ENCODE measurements at regions not wholly inside any gene's neighbourhood (a gene's known extent, or its start where the extent isn't known, plus 50 kb on each side); places are given as distances from the start of the nearest gene placed in this dataset.
A peak's percentile ranks its signal among the peaks of the same experiment; 100 is the strongest.

DNA sequence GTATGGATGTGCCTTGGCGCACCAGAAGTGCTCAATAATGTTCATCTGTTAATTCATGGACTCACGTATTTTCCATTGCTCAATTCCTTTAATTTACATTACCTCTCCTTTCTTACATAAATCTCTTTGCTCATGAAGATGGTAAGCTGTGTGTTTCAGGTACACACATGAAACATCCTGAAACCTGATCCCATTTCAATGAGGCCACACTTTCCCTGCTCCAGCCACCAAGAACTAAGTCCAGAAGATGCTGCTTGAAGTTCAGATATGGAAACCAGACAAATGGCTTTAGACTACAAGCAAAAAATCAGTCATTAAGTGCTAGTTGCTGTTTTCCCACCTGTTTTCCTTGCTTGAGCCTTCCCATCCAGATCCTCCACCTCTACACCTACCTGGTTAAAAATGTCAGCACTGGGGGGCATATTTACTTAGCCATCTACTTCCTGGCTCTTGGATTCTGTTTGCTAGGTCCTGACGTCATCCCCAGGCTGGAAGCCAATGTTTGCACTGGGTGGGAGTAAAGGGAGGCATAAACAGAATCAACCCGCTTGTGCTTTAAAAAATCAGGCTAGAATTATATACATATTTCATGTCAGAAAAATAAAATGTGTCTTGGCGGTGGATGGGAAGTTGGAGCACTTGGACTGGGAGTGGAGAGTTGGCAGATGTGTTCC is 309.7 kb downstream of the OSR1 start (continued):
- TF ChIP-seq FOXK1 (CRISPR knock-in tag; IDR thresholded peaks at IDR 0.05; ENCODE audit: borderline replicate concordance, low read depth), result peak; percentile 29; the same call in 1 of the 2 replicates
- TF ChIP-seq, protein P1, sequence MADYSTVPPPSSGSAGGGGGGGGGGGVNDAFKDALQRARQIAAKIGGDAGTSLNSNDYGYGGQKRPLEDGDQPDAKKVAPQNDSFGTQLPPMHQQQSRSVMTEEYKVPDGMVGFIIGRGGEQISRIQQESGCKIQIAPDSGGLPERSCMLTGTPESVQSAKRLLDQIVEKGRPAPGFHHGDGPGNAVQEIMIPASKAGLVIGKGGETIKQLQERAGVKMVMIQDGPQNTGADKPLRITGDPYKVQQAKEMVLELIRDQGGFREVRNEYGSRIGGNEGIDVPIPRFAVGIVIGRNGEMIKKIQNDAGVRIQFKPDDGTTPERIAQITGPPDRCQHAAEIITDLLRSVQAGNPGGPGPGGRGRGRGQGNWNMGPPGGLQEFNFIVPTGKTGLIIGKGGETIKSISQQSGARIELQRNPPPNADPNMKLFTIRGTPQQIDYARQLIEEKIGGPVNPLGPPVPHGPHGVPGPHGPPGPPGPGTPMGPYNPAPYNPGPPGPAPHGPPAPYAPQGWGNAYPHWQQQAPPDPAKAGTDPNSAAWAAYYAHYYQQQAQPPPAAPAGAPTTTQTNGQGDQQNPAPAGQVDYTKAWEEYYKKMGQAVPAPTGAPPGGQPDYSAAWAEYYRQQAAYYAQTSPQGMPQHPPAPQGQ (CRISPR knock-in tag; IDR thresholded peaks at IDR 0.05; ENCODE audit: borderline replicate concordance), result no peak
- TF ChIP-seq, protein P2, sequence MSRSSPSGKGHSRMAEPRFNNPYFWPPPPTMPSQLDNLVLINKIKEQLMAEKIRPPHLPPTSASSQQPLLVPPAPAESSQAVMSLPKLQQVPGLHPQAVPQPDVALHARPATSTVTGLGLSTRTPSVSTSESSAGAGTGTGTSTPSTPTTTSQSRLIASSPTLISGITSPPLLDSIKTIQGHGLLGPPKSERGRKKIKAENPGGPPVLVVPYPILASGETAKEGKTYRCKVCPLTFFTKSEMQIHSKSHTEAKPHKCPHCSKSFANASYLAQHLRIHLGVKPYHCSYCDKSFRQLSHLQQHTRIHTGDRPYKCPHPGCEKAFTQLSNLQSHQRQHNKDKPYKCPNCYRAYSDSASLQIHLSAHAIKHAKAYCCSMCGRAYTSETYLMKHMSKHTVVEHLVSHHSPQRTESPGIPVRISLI (CRISPR knock-in tag; IDR thresholded peaks at IDR 0.05; ENCODE audit: borderline replicate concordance), result no peak
- TF ChIP-seq, protein P3, sequence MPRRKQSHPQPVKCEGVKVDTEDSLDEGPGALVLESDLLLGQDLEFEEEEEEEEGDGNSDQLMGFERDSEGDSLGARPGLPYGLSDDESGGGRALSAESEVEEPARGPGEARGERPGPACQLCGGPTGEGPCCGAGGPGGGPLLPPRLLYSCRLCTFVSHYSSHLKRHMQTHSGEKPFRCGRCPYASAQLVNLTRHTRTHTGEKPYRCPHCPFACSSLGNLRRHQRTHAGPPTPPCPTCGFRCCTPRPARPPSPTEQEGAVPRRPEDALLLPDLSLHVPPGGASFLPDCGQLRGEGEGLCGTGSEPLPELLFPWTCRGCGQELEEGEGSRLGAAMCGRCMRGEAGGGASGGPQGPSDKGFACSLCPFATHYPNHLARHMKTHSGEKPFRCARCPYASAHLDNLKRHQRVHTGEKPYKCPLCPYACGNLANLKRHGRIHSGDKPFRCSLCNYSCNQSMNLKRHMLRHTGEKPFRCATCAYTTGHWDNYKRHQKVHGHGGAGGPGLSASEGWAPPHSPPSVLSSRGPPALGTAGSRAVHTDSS (CRISPR knock-in tag; conservative IDR thresholded peaks at IDR 0.05), result no peak
- 0 out of 2 replicates have a peak, but pooled peaks have one; percentile 38 for TF ChIP-seq MXD4 (CRISPR knock-in tag; IDR thresholded peaks at IDR 0.05)
- TF ChIP-seq, protein P4, sequence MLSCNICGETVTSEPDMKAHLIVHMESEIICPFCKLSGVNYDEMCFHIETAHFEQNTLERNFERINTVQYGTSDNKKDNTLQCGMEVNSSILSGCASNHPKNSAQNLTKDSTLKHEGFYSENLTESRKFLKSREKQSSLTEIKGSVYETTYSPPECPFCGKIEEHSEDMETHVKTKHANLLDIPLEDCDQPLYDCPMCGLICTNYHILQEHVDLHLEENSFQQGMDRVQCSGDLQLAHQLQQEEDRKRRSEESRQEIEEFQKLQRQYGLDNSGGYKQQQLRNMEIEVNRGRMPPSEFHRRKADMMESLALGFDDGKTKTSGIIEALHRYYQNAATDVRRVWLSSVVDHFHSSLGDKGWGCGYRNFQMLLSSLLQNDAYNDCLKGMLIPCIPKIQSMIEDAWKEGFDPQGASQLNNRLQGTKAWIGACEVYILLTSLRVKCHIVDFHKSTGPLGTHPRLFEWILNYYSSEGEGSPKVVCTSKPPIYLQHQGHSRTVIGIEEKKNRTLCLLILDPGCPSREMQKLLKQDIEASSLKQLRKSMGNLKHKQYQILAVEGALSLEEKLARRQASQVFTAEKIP (CRISPR knock-in tag; IDR thresholded peaks at IDR 0.05; ENCODE audit: borderline replicate concordance), result no peak
- TF ChIP-seq PHF21A (CRISPR knock-in tag; IDR thresholded peaks at IDR 0.05), result 0 out of 2 replicates have a peak, but pooled peaks have one; percentile 28
- TF ChIP-seq ZNF644 (CRISPR knock-in tag; IDR thresholded peaks at IDR 0.05; ENCODE audit: low read depth), result peak; percentile 95
- TF ChIP-seq DMAP1 (CRISPR knock-in tag; IDR thresholded peaks at IDR 0.05), result no peak
- TF ChIP-seq POLR2A (IDR thresholded peaks at IDR 0.05; ENCODE audit: insufficient read depth in 1 of 2, low read depth in 2 of 2, low read length in 2 of 2), result no peak
- TF ChIP-seq HOXA9 (CRISPR knock-in tag; IDR thresholded peaks at IDR 0.05; ENCODE audit: borderline replicate concordance), result no peak
- no peak for TF ChIP-seq ZBTB42 (CRISPR knock-in tag; IDR thresholded peaks at IDR 0.05)
- TF ChIP-seq SOX13 (IDR thresholded peaks at IDR 0.05), result no peak
- peak in 1 of 2 experiments; percentile 18; a peak in 1 of 4 replicates for TF ChIP-seq SOX13 (CRISPR knock-in tag; conservative IDR thresholded peaks at IDR 0.05 in 1 of 2, IDR thresholded peaks at IDR 0.05 in 1 of 2)
- no peak for TF ChIP-seq CEBPG (CRISPR knock-in tag; IDR thresholded peaks at IDR 0.05)
- peak; percentile 75 for TF ChIP-seq ELF3 (CRISPR knock-in tag; IDR thresholded peaks at IDR 0.05)
- TF ChIP-seq NFIC (IDR thresholded peaks at IDR 0.05; ENCODE audit: low read length), result peak; percentile 38; the same call in 1 of the 2 replicates
- peak; percentile 80 for TF ChIP-seq CREM (IDR thresholded peaks at IDR 0.05)
- no peak for TF ChIP-seq CREM (CRISPR knock-in tag; IDR thresholded peaks at IDR 0.05)
- no peak for TF ChIP-seq FOXP1 (IDR thresholded peaks at IDR 0.05)
- TF ChIP-seq FOXP1 (CRISPR knock-in tag; IDR thresholded peaks at IDR 0.05), result peak; percentile 44; the same call in 1 of the 2 replicates
- no peak for TF ChIP-seq HIVEP1 (CRISPR knock-in tag; IDR thresholded peaks at IDR 0.05)
- TF ChIP-seq ZNF776 (CRISPR knock-in tag; IDR thresholded peaks at IDR 0.05), result no peak
